ENCODE measurements at regions not wholly inside any gene's neighbourhood (a gene's known extent, or its start where the extent isn't known, plus 50 kb on each side); places are given as distances from the start of the nearest gene placed in this dataset.

DNA sequence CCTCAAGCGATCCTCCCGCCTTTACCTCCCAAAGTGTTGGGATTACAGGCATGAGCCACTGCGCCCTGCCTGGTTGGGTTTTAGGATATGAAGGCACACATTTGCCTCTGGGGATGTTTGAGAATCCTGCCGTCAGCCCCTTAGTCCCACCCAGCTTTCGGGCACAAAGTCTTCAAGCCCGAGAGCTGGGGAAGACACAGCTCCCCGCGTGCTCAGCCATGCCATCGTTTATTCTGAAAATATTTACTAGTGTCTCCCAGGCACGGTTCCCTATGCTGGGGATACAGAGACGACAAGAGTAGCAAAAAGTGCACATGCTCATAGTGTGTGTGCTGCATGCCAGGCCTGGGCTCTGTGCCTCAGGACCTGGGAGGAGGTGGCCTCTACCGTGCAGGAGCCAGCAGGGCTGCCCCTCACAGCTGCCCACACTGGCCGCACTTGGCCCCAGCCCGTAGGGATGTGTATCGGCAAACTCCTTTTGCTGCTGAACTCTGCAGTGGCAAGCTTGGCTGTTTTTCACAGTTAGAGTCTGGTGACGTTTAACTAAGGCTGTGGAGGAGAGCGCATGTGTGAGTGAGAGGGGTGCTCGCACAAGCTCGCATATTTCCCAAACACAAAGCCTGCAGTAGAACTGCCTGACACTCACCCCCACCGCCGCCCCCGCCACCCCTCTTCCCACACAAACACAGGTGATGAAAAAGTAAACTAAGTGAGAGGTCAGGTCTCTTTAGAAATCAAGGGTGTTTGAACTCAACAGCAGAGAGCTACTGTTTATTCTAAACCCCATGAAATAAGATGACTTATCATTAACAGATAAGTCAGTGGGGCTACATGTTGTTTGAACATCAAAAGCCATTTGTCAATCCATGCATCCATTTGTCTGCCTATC lies 266.4 kb downstream of the MRTFB start:
- DNase-seq (ENCODE audit: low read depth in 2 of 2) = no peak

DNA sequence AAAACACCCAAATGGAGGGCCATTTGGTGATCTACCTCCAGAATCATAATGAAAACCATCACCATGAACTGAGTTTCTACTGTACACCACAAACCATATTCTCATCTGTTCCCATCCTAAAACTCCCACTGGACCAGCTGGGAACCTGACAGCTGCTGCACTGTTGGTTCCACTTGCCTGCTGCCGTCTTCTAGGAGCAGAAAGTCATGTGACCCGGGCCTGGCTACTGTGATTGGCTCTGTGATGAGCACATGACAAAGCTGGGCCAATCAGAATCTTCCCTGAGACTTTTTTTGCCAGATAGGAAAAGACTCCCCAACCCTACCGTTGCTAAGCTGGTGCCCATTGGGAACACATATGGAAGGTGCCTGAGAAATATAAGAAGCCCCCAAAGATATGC lies 264.2 kb downstream of the MRTFB start:
- DNase-seq (ENCODE audit: low read depth in 2 of 2) = no peak

DNA sequence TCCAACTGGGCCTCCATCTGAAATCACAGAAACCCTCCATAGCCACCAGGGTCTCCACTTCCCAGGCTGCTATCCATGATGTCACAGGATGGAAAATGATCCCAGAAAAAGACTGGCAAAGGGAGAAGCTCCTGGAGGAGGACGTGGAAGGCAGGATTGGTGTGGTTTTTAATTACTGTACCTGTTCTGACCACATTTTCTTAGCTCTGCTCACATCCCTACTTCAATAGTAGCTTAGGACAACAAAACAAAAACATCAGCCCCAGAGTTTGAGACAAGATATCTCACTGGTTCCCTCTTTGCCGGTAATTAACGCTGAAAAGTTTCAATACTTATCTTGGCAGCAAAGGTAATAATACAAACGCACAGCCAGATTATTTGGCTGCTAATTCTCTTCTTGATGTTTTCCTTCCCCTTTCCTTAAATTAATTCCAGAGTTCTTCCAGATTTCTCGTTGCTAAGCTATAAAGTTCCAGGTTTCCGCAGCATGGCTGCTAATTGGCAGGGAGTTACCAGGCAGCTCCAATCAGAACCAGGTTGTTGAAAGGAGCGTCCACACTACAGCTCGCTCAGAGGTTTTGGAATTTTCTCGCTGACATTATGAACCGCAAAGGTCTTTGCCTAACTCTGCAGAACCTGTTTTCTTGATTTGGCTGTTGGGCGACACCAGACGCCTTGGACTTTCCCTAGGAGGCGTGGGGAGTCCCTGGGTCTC lies 263.4 kb downstream of the MRTFB start:
- DNase-seq (ENCODE audit: low read depth in 2 of 2) = no peak

DNA sequence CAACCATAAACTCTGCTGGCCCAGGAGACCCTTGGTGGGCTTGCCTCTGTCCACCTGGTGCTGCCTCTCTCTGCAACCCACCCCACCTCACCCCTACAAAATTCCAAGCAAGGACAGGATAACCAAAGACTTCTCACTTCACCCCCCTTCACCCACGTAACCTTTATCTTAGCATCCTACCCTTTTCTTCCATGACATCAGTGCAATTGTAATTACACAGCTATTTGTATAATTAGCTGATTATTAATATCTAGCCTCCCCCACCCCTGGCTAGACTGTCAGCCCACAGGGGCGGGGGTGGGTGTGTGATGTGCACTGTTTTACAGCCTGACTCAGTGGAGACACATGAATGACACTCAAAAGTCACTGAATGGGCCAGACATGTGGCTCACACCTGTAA lies 262.2 kb downstream of the MRTFB start:
- DNase-seq (ENCODE audit: low read depth in 2 of 2) = no peak

DNA sequence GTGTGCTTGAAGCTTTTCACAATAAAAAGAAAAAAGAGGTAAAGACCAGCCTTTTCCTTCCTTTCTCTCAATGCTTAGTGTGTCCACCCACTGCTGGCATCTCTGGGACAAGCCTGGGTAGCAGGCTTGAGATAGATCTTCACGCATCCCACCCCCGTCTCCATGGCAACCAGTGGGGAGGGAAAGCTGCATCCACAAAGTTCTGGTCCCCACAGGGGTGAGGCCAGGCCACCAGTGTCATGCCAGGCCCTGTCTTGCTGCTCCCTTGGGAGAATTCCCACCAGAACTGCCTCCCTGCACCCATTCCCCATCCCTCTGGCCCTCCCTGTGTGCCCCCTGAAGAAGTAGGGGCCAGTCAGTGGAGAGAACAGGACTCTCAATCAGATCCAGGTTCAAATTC lies 259.9 kb downstream of the MRTFB start:
- no peak for DNase-seq (ENCODE audit: low read depth in 2 of 2)

DNA sequence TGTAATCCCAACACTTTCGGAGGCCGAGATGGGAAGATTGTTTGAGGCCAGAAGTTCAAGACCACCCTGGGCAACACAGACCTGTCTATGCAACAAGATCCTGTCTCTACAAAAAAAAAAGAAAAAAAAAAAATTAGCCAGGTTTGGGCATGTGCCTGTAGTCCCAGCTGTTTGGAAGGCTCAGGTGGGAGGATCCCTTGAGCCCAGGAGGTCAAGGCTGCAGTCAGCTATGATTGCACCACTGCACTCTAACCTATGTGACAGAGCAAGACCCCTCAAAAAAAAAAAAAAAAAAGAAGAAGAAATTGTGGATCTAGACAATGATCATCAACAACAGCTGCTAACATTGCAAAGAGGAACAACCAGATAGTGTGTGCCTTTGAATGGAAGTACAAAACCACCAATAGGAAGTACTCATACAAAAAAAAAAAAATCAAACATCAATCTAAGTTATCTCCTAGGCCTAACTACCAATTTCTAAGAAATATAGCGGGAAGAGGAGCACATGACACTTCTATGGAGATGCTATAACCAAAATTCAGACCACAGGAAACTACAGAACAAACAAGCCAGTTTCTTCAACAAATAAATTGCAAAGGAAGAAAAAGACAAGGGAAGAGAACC lies 258.7 kb downstream of the MRTFB start:
- DNase-seq (ENCODE audit: low read depth in 2 of 2) = no peak

DNA sequence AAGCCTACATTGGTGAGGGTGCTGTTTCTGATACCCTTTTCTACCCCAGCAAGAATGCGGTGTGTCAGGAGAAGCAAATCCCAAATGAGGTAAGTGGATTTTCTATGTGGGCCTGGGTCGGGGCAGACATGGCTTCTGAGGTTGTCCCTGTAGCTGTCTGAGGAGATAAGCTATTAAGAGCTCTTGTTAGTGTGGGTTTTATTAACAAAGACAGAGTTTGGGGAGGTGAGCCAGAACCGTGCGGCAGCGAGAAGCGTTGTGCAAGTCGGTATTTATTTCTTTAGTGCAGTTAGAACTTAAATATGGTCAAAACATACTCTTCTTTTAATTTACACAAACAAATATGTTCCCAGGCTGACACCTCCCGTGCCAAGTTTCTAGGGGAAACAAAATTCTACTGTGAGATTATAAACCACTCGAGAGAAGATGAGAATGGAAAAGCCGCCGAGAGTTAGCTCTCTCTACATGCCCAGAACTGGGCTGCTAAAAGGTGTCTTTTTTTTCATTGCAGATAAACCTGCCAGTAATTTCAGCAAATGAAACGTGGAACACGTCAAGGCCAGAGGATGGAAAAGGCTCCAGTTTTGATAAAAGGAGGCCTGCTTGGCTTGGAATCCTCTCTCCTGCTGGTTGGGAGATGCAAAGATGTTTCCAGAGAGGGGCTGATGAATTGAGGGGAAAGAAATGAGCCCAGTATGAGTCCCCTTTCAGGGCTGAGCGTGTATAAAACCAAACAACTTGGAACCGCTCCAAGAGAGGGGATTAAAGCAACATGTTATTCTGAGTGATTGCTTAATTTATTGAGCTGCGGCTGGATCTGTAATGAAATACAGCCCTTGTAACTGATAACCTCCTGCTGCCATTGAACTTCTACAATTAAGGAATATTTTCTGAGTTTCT lies 254.6 kb downstream of the MRTFB start:
- no peak for DNase-seq (ENCODE audit: low read depth in 2 of 2)

DNA sequence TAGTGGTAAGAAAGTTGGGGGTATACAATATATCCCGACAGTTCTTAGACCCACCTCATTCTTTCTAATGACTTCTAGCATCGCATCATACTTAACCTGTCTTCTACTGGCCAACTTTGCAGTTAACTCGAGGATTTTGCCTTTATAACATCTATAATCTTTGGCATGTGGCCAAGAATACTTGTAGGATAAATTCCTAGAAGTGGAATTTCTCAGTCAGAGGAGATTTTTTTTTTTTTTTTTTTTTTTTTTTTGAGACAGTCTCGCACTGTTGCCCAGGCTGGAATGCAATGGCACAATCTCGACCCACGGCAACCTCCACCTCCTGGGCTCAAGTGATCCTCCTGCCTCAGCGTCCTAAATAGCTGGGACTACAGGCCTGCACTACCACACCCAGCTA lies 253.5 kb downstream of the MRTFB start:
- DNase-seq (ENCODE audit: low read depth in 2 of 2) = no peak

DNA sequence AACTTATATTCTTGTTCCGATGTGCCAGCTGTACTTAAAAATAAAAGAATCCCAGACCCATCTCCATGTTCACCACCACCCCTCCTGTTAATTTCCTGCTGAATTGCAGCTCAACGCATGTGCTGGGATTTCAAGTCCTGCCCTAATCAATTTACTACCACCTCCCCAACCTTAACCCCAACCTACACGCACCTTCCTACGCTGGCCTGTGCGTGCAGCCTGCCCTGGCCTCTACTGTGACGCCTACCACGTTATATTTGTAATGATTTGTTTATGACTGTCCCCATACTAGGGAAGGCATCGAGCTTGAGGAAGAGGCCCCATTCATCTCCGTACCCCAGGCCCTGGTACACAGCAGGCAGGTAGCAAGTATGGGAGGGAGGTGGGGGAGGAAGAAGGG lies 251.1 kb downstream of the MRTFB start:
- DNase-seq (ENCODE audit: low read depth in 2 of 2) = no peak

DNA sequence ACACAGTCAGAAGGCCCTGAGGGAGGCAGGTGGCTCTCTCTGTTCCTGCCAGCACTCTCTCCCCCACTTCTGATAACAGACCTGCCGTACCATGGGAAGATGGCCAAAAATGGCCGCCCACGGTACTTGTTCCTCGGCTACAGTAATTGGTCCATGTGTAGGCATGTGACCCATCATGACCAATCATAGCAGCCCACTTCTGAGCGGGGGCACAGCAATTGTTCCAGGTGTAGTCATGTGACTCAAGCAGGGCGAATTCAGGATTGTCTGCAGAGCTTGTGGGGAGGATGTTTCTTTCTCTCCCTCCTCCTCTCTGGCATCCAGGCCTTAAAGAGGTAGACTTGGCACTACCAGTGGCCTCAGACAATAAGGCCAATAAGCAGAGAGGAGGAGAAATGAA lies 250.4 kb downstream of the MRTFB start:
- no peak for DNase-seq (ENCODE audit: low read depth in 2 of 2)

DNA sequence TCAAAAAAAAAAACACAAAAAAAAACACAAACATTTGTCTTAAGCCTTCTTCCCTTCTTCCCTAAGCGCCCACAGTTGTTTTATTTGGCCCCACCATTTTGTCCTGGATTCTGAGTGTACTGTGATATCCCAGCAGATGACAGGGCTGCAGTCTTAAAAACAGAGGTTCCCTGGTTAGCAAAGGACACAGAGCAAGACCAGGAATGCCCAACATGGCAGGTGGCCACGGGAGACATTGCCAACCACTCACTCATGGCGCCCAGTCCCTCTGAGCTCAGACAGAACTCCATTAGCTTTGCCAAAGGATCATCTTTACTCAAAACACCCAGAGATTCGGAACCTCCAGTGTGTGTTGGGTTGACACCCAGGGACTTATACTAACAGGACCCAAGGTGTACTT lies 249.3 kb downstream of the MRTFB start:
- no peak for DNase-seq (ENCODE audit: low read depth in 2 of 2)

Measured in stimulated activated CD8-positive, alpha-beta memory T cell treated with anti-CD3 and anti-CD28 coated beads, Interleukin-2, amount 100 ng/mL, for 48 hours (primary cell).